ENCODE measurements at regions not wholly inside any gene's neighbourhood (a gene's known extent, or its start where the extent isn't known, plus 50 kb on each side); places are given as distances from the start of the nearest gene placed in this dataset.

DNA sequence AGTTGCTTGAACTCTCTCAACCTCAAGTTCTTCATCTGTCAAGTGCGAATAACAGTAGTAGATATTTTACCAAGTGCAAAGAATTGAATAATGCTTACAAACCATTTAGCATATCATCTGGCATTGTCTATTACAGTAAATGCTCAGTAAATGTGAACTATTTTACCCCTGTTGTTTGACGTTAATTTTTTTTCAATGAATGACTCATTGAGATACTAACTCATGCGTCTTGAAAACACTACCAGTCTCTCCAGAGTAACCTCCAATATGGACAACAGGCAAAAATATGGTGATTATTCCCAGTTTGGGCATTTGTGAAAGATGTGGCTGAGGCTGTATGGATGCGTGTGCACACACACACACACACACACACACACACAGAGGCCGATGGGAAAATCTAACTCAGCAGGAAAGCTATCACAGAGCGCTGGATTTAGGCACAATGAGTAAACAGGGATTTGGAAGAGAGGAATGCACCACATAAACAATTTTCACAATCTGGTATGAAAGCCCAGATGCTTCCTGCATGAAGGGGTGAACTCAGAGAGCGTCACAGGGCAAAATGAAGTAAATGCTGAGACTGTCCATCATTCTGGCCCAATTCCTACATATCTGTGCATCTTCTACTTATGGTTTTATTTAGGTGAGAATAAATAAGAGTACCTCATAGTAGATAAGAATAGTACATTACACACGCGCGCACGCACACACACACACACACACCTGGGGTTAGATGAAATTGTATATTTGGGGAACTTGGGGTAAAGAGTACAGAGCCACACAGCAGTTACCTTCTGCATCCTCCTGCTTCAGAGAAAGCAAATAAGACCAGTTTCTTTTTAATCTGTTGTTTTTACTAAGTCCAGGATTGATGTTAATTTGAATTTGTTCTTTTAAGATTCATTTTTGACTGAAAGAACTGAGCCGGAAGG, 128.7 kb downstream of the PALM2AKAP2 start:
- TF ChIP-seq, protein P1, sequence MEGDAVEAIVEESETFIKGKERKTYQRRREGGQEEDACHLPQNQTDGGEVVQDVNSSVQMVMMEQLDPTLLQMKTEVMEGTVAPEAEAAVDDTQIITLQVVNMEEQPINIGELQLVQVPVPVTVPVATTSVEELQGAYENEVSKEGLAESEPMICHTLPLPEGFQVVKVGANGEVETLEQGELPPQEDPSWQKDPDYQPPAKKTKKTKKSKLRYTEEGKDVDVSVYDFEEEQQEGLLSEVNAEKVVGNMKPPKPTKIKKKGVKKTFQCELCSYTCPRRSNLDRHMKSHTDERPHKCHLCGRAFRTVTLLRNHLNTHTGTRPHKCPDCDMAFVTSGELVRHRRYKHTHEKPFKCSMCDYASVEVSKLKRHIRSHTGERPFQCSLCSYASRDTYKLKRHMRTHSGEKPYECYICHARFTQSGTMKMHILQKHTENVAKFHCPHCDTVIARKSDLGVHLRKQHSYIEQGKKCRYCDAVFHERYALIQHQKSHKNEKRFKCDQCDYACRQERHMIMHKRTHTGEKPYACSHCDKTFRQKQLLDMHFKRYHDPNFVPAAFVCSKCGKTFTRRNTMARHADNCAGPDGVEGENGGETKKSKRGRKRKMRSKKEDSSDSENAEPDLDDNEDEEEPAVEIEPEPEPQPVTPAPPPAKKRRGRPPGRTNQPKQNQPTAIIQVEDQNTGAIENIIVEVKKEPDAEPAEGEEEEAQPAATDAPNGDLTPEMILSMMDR (IDR thresholded peaks at IDR 0.05): no peak
- no peak for TF ChIP-seq SREBF2 (IDR thresholded peaks at IDR 0.05)
- TF ChIP-seq JUNB (IDR thresholded peaks at IDR 0.05): no peak
- no peak for TF ChIP-seq CEBPB (IDR thresholded peaks at IDR 0.05)
- no peak for TF ChIP-seq MAZ (IDR thresholded peaks at IDR 0.05; ENCODE audit: borderline replicate concordance, low read depth, low read length)
- TF ChIP-seq NR3C1 (IDR thresholded peaks at IDR 0.05): no peak
- TF ChIP-seq ZFP36 (IDR thresholded peaks at IDR 0.05; ENCODE audit: borderline replicate concordance, partially characterized antibody): no peak
- TF ChIP-seq, protein P2, sequence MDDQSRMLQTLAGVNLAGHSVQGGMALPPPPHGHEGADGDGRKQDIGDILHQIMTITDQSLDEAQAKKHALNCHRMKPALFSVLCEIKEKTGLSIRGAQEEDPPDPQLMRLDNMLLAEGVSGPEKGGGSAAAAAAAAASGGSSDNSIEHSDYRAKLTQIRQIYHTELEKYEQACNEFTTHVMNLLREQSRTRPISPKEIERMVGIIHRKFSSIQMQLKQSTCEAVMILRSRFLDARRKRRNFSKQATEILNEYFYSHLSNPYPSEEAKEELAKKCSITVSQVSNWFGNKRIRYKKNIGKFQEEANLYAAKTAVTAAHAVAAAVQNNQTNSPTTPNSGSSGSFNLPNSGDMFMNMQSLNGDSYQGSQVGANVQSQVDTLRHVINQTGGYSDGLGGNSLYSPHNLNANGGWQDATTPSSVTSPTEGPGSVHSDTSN (IDR thresholded peaks at IDR 0.05): no peak
- no peak for TF ChIP-seq RCOR1 (IDR thresholded peaks at IDR 0.05; ENCODE audit: low read depth, low read length)

Measured in A549 (cell line).